ENCODE measurements at regions not wholly inside any gene's neighbourhood (a gene's known extent, or its start where the extent isn't known, plus 50 kb on each side); places are given as distances from the start of the nearest gene placed in this dataset.
"Not testable (repeated sequence)": the region's sequence is repeated elsewhere in the genome, so short reads cannot be mapped to it uniquely, and the experiment has no call there.

GRCh38 chr1:213793482-213794067, 194.2 kb upstream of the PROX1 start (continued):
- TF ChIP-seq TEAD4 (CRISPR knock-in tag; IDR thresholded peaks at IDR 0.05): no peak

- Mint-ChIP-seq H3K27me3 (ENCODE audit: low read depth) (no peaks in the 10 kb centered on the region), H3K36me3 (no peaks in the 10 kb centered on the region), H3K9me3 (peaks cover 8% of the 10 kb centered on the region), H3K27ac (no peak overlapping the region), H3K4me1 (0 out of 2 replicates have a peak, but pooled peaks cover 2% of the 10 kb centered on the region), H3K4me3 (no peak overlapping the region)
- ATAC-seq: no peak
- DNase-seq (ENCODE audit: low spot score): no peak
- TF ChIP-seq ATF3 (CRISPR knock-in tag; conservative IDR thresholded peaks at IDR 0.05) (no peak), ZBTB43 (CRISPR knock-in tag; IDR thresholded peaks at IDR 0.05) (no peak), ELF4 (CRISPR knock-in tag; IDR thresholded peaks at IDR 0.05; ENCODE audit: low read depth) (no peak), E2F1 (CRISPR knock-in tag; IDR thresholded peaks at IDR 0.05) (no peak), ZNF396 (CRISPR knock-in tag; IDR thresholded peaks at IDR 0.05; ENCODE audit: borderline replicate concordance) (no peak), AR (CRISPR knock-in tag; IDR thresholded peaks at IDR 0.05) (no peak), IRF1 (CRISPR knock-in tag; IDR thresholded peaks at IDR 0.05) (no peak)
- ChIA-PET CTCF (no interaction called here), POLR2A (no interaction called here)
Observed at GRCh38 chr1:213796525-213796924, 191.2 kb upstream of the PROX1 start.

- H3K4me3 Mint-ChIP-seq; H3K27me3 Mint-ChIP-seq (ENCODE audit: low read depth); DNase-seq (ENCODE audit: low spot score); H3K4me1 Mint-ChIP-seq; H3K27ac Mint-ChIP-seq; ATAC-seq; POLR2A ChIA-PET; CTCF ChIA-PET: not testable (repeated sequence)
- peaks cover 38% of the 10 kb centered on the region for H3K9me3 Mint-ChIP-seq
- peaks cover 26% of the 10 kb centered on the region for H3K36me3 Mint-ChIP-seq
Observed at GRCh38 chr1:213808288-213808687, 179.5 kb upstream of the PROX1 start.

GRCh38 chr1:213817156-213817555, 170.6 kb upstream of the PROX1 start:
- H3K9me3 Mint-ChIP-seq: no peaks in the 10 kb centered on the region
- TF ChIP-seq E2F4 (CRISPR knock-in tag; IDR thresholded peaks at IDR 0.05; ENCODE audit: borderline replicate concordance, low read depth): no peak
- no peak for TF ChIP-seq ETV6 (CRISPR knock-in tag; IDR thresholded peaks at IDR 0.05)
- TF ChIP-seq EMX1 (CRISPR knock-in tag; IDR thresholded peaks at IDR 0.05): no peak
- no peak for TF ChIP-seq NR2C2 (CRISPR knock-in tag; IDR thresholded peaks at IDR 0.05)
- TF ChIP-seq PRDM15 (CRISPR knock-in tag; IDR thresholded peaks at IDR 0.05): no peak
- TF ChIP-seq ZNF512 (CRISPR knock-in tag; IDR thresholded peaks at IDR 0.05; ENCODE audit: borderline replicate concordance): no peak
- TF ChIP-seq GTF2I (CRISPR knock-in tag; conservative IDR thresholded peaks at IDR 0.05): no peak
- TF ChIP-seq TEAD4 (CRISPR knock-in tag; IDR thresholded peaks at IDR 0.05): no peak
- no peak for TF ChIP-seq ATF1 (CRISPR knock-in tag; IDR thresholded peaks at IDR 0.05)
- H3K4me3 Mint-ChIP-seq: no peak overlapping the region
- H3K4me1 Mint-ChIP-seq: no peaks in the 10 kb centered on the region; the same call in 1 of the 2 replicates
- ATAC-seq: no peak
- H3K27ac Mint-ChIP-seq: no peak overlapping the region
- no peaks in the 10 kb centered on the region for H3K36me3 Mint-ChIP-seq
- CTCF ChIA-PET: no interaction called here
- DNase-seq (ENCODE audit: low spot score): no peak
- H3K27me3 Mint-ChIP-seq (ENCODE audit: low read depth): no peaks in the 10 kb centered on the region
- POLR2A ChIA-PET: no interaction called here
